H1 (cell line): ENCODE measurements at regions not wholly inside any gene's neighbourhood (a gene's known extent, or its start where the extent isn't known, plus 50 kb on each side); places are given as distances from the start of the nearest gene placed in this dataset.

ENCODE experiments used
- CTCF ChIA-PET: fragments of 300-600 bp; sonication (Branson Sonifier 250); formaldehyde crosslinking; loops from one replicate; lab custom pipeline; 2021; ENCODE audit not compliant: partially characterized antibody; lab: Charles Lee
- POLR2A ChIA-PET: fragments of 300-600 bp; sonication (Branson Sonifier 250); formaldehyde crosslinking; loops from one replicate; lab custom pipeline; 2021; ENCODE audit warnings: inconsistent platforms; ENCODE audit not compliant: partially characterized antibody; lab: Charles Lee
- DNase-seq, 2 experiments: peaks; one replicate each; pipeline versions ENCODE4 v3.0.0 to v3.0.0-alpha.2; 2010 to 2022; ENCODE audit warnings: low spot score in 2 of 2, low read depth in 1 of 2, mixed read lengths in 1 of 2
- FAIRE-seq: peaks from 2 replicates; lab custom pipeline; 2011; peaks lifted over from hg19 to GRCh38; lab: Jason Lieb, UNC
- H2AFZ ChIP-seq: 2 replicates; pipeline ENCODE4 v1.8.1; 2012; ENCODE audit warnings: low read length, inconsistent platforms
- H2AK5ac ChIP-seq: 2 replicates; pipeline ENCODE4 v1.6.1; 2013; ENCODE audit warnings: low read depth, low read length
- H2BK120ac ChIP-seq: replicated peaks from 2 replicates; pipeline ENCODE3; 2013; ENCODE audit warnings: low read depth, low read length, inconsistent platforms
- H2BK12ac ChIP-seq: 2 replicates; pipeline ENCODE4 v1.6.1; 2013; ENCODE audit warnings: low read depth, low read length
- H2BK15ac ChIP-seq: 2 replicates; pipeline ENCODE4 v1.6.1; 2013; ENCODE audit warnings: low read length
- H2BK20ac ChIP-seq: 2 replicates; pipeline ENCODE4 v1.6.1; 2013; ENCODE audit warnings: low read length
- H2BK5ac ChIP-seq: 2 replicates; pipeline ENCODE4 v1.6.1; 2013; ENCODE audit warnings: low read depth, low read length
- H3K14ac ChIP-seq: 2 replicates; pipeline ENCODE4 v1.6.1; 2013; ENCODE audit warnings: inconsistent platforms; ENCODE audit not compliant: insufficient read length
- H3K18ac ChIP-seq: 2 replicates; pipeline ENCODE4 v1.6.1; 2013; ENCODE audit warnings: low read length; ENCODE audit errors: extremely low read depth
- H3K23ac ChIP-seq: 2 replicates; pipeline ENCODE4 v1.6.1; 2013; ENCODE audit warnings: inconsistent platforms; ENCODE audit not compliant: insufficient read length
- H3K23me2 ChIP-seq: 2 replicates; pipeline ENCODE4 v1.6.1; 2013; ENCODE audit warnings: low read depth, low read length
- H3K27ac ChIP-seq: 2 replicates; pipeline ENCODE4 v1.6.1; 2011; ENCODE audit warnings: low read depth, low read length, inconsistent platforms
- H3K27me3 ChIP-seq, 4 experiments: replicated peaks in 1 of 4; 1 replicate in 1 of 4; 2 replicates in 3 of 4; pipeline versions ENCODE4 v1.6.1 to v1.8.1; 2011 to 2013; ENCODE audit warnings: low read length in 3 of 4, mild to moderate bottlenecking in 3 of 4, inconsistent platforms in 2 of 4, mixed read lengths in 2 of 4, moderate library complexity in 1 of 4; ENCODE audit not compliant: control insufficient read depth in 3 of 4, insufficient read depth in 3 of 4; ENCODE audit errors: extremely low read depth in 1 of 4
- H3K36me3 ChIP-seq, 4 experiments: 2 replicates each; pipeline versions ENCODE4 v1.6.1 to v1.8.1; 2011 to 2013; ENCODE audit warnings: mild to moderate bottlenecking in 4 of 4, low read length in 3 of 4, moderate library complexity in 2 of 4, control low read depth in 1 of 4, inconsistent platforms in 1 of 4; ENCODE audit not compliant: insufficient read depth in 4 of 4, control insufficient read depth in 2 of 4
- H3K4ac ChIP-seq: replicated peaks from 2 replicates; pipeline ENCODE3; 2013; ENCODE audit warnings: low read length, low read depth, mixed read lengths, inconsistent platforms; ENCODE audit not compliant: insufficient read length
- H3K4me1 ChIP-seq, 4 experiments: replicated peaks in 1 of 4; 1 replicate in 1 of 4; 2 replicates in 3 of 4; pipeline versions ENCODE4 v1.6.1 to v1.8.1; 2011 to 2013; ENCODE audit warnings: low read length in 3 of 4, inconsistent platforms in 2 of 4, mixed read lengths in 1 of 4; ENCODE audit not compliant: insufficient read depth in 4 of 4, control insufficient read depth in 3 of 4
- H3K4me2 ChIP-seq, 2 experiments: 2 replicates each; pipeline versions ENCODE4 v1.6.1 to v1.8.1; 2011 to 2013; ENCODE audit warnings: low read depth in 2 of 2, low read length in 2 of 2, control low read depth in 1 of 2, inconsistent platforms in 1 of 2, mild to moderate bottlenecking in 1 of 2; ENCODE audit not compliant: insufficient read depth in 1 of 2
- H3K4me3 ChIP-seq, 4 experiments: fragments of 200-600, 300-600 bp in 1 of 4; sonication (generic), shearing (Covaris generic), sonication (Bioruptor Twin) in 1 of 4; 2 replicates each; pipeline versions ENCODE4 v1.5.1 to v1.8.1; 2011 to 2016; ENCODE audit warnings: low read length in 4 of 4, low read depth in 3 of 4, control low read depth in 2 of 4, inconsistent platforms in 2 of 4, mild to moderate bottlenecking in 2 of 4, mixed read lengths in 1 of 4, moderate library complexity in 1 of 4; ENCODE audit not compliant: insufficient read depth in 2 of 4; ENCODE audit errors: extremely low read depth in 1 of 4
- H3K56ac ChIP-seq: replicated peaks from 2 replicates; pipeline ENCODE3; 2013; ENCODE audit warnings: low read depth, mild to moderate bottlenecking, mixed read lengths, low read length, inconsistent platforms; ENCODE audit not compliant: insufficient read length
- H3K79me1 ChIP-seq: 2 replicates; pipeline ENCODE4 v1.6.1; 2013; ENCODE audit warnings: low read depth, low read length, control low read depth
- H3K79me2 ChIP-seq, 2 experiments: 2 replicates each; pipeline versions ENCODE4 v1.6.1 to v1.8.1; 2012 to 2013; ENCODE audit warnings: low read length in 2 of 2, mild to moderate bottlenecking in 2 of 2, inconsistent platforms in 1 of 2; ENCODE audit not compliant: insufficient read depth in 2 of 2, control insufficient read depth in 1 of 2
- H3K9ac ChIP-seq, 4 experiments: replicated peaks in 1 of 4; 1 replicate in 1 of 4; 2 replicates in 3 of 4; pipeline versions ENCODE4 v1.6.1 to v1.8.1; 2011 to 2013; ENCODE audit warnings: low read depth in 3 of 4, low read length in 3 of 4, control low read depth in 2 of 4, mild to moderate bottlenecking in 2 of 4, moderate library complexity in 2 of 4, inconsistent platforms in 1 of 4; ENCODE audit errors: extremely low read depth in 1 of 4
- H3K9me3 ChIP-seq, 2 experiments: 2 replicates each; pipeline versions ENCODE4 v1.6.1 to v1.8.1; 2012 to 2013; ENCODE audit warnings: mild to moderate bottlenecking in 2 of 2, moderate library complexity in 2 of 2, control low read depth in 1 of 2, inconsistent platforms in 1 of 2, low read depth in 1 of 2, low read length in 1 of 2, mixed read lengths in 1 of 2; ENCODE audit not compliant: insufficient read depth in 2 of 2
- H4K20me1 ChIP-seq, 2 experiments: replicated peaks in 1 of 2; 2 replicates each; pipeline versions ENCODE3 to v1.8.1; 2011 to 2013; ENCODE audit warnings: inconsistent platforms in 2 of 2, low read length in 2 of 2, mild to moderate bottlenecking in 1 of 2; ENCODE audit not compliant: insufficient read depth in 2 of 2, control insufficient read depth in 1 of 2
- H4K5ac ChIP-seq: 2 replicates; pipeline ENCODE4 v1.6.1; 2013; ENCODE audit warnings: low read length, low read depth, mixed read lengths, inconsistent platforms; ENCODE audit not compliant: insufficient read length
- H4K8ac ChIP-seq: 2 replicates; pipeline ENCODE4 v1.8.0; 2013; ENCODE audit warnings: mild to moderate bottlenecking, moderate library complexity, low read length, inconsistent platforms; ENCODE audit not compliant: insufficient read depth; ENCODE audit errors: extremely low read depth
- H4K91ac ChIP-seq: replicated peaks from 2 replicates; pipeline ENCODE3; 2013; ENCODE audit warnings: low read length, mixed read lengths, inconsistent platforms; ENCODE audit not compliant: insufficient read length
- CTBP2 ChIP-seq: IDR thresholded peaks from 2 replicates; pipeline ENCODE4 v1.7.0; 2011; ENCODE audit warnings: borderline replicate concordance, mild to moderate bottlenecking, moderate library complexity, mixed read lengths, low read length; ENCODE audit not compliant: insufficient read depth, insufficient read length
- EP300 ChIP-seq, 2 experiments: IDR thresholded peaks; 1 replicate in 1 of 2; 2 replicates in 1 of 2; pipeline ENCODE4 v1.6.1; 2011 to 2012; ENCODE audit warnings: low read depth in 2 of 2, low read length in 2 of 2, mild to moderate bottlenecking in 2 of 2, borderline replicate concordance in 1 of 2, inconsistent platforms in 1 of 2, moderate library complexity in 1 of 2
- GTF2F1 ChIP-seq: IDR thresholded peaks from 2 replicates; pipeline ENCODE4 v1.6.1; 2012; ENCODE audit warnings: low read depth, low read length, improper control_type of control experiment, borderline replicate concordance
- KDM1A ChIP-seq: fragments of 200-600, 300-600 bp; sonication (generic); IDR thresholded peaks from 2 replicates; pipeline ENCODE4 v1.7.1; 2016; ENCODE audit warnings: mild to moderate bottlenecking, low read length, borderline replicate concordance
- MAFK ChIP-seq: IDR thresholded peaks from 2 replicates; pipeline ENCODE4 v1.6.1; 2012; ENCODE audit warnings: low read depth, mild to moderate bottlenecking, improper control_type of control experiment, low read length
- NRF1 ChIP-seq: IDR thresholded peaks from 2 replicates; pipeline ENCODE4 v1.6.1; 2011; ENCODE audit warnings: mild to moderate bottlenecking, low read depth, low read length, improper control_type of control experiment
- POU5F1 ChIP-seq: IDR thresholded peaks from 2 replicates; pipeline ENCODE4 v1.6.1; 2011; ENCODE audit warnings: low read depth, mild to moderate bottlenecking, low read length, moderate library complexity
- RFX5 ChIP-seq: IDR thresholded peaks from 2 replicates; pipeline ENCODE4 v1.6.1; 2011; ENCODE audit warnings: low read depth, low read length, improper control_type of control experiment, borderline replicate concordance
- SP2 ChIP-seq: IDR thresholded peaks from 2 replicates; pipeline ENCODE4 v1.6.1; 2012; ENCODE audit warnings: mild to moderate bottlenecking, low read length, inconsistent platforms
- TAF7 ChIP-seq: optimal IDR thresholded peaks from 2 replicates; pipeline ENCODE3; 2011; ENCODE audit warnings: low read depth, mild to moderate bottlenecking, inconsistent platforms, low read length, moderate library complexity, borderline replicate concordance
- USF2 ChIP-seq: IDR thresholded peaks from 2 replicates; pipeline ENCODE4 v1.6.1; 2011; ENCODE audit warnings: low read length, improper control_type of control experiment
- YY1 ChIP-seq: IDR thresholded peaks from 2 replicates; pipeline ENCODE4 v1.6.1; 2011; ENCODE audit warnings: low read depth, mild to moderate bottlenecking, low read length
- ZNF274 ChIP-seq: IDR thresholded peaks from 2 replicates; pipeline ENCODE4 v1.7.0; 2012; ENCODE audit warnings: low read length, borderline replicate concordance; ENCODE audit errors: extremely low read depth
- WGBS, 2 experiments: shearing (Covaris generic) in 1 of 2; methylation state at CpG; one replicate each; pipeline versions ENCODE4 v1.1.6 to v1.1.7; 2013 to 2015; ENCODE audit warnings: low lambda C conversion rate in 2 of 2, mixed read lengths in 2 of 2, inconsistent platforms in 1 of 2, low coverage in 1 of 2, missing lambda C conversion rate in 1 of 2; ENCODE audit not compliant: insufficient replicate concordance in 2 of 2, insufficient coverage in 1 of 2, insufficient read length in 1 of 2; ENCODE audit errors: extremely low coverage in 1 of 2, missing lambda C conversion rate in 1 of 2; 5-methylcytosine and 5-hydroxymethylcytosine counted together
- TF ChIP-seq, protein P1 (sequence below): IDR thresholded peaks from 2 replicates; pipeline ENCODE4 v1.6.1; 2012; ENCODE audit warnings: inconsistent platforms

- no peak overlapping the region for H3K9ac ChIP-seq
- 94% methylated on average over 1 of the region's 1 CpG; no CpG with 5 or more reads in 1 of the 2 experiments for WGBS, 2 experiments
- FAIRE-seq, result no peak
- no peak for TF ChIP-seq KDM1A
- TF ChIP-seq EP300 (IDR thresholded peaks at IDR 0.05; ENCODE audit: borderline replicate concordance in 1 of 2, low read depth in 2 of 2, low read length in 2 of 2), result no peak
- TF ChIP-seq RFX5, result no peak
- TF ChIP-seq TAF7, result no peak
- TF ChIP-seq, protein P1, sequence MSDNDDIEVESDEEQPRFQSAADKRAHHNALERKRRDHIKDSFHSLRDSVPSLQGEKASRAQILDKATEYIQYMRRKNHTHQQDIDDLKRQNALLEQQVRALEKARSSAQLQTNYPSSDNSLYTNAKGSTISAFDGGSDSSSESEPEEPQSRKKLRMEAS, result no peak
- no peak for TF ChIP-seq POU5F1
- no peak for TF ChIP-seq GTF2F1
- TF ChIP-seq USF2, result no peak
- TF ChIP-seq MAFK, result no peak
- no peak for TF ChIP-seq CTBP2
- TF ChIP-seq SP2, result no peak
- no peak for TF ChIP-seq YY1
- no peak for TF ChIP-seq NRF1
- no peak for TF ChIP-seq ZNF274
These were observed 1217.7 kb upstream of the CELF2 start for GRCh38 chr10:9800011-9800410.

More at GRCh38 chr10:9800011-9800410, 1217.7 kb upstream of the CELF2 start:
- Histone ChIP-seq H3K9me3 (no peaks in the 10 kb centered on the region), H4K20me1 (no peaks in the 10 kb centered on the region), H4K91ac (no peak overlapping the region), H3K27ac (no peak overlapping the region), H3K14ac (no peak overlapping the region), H2BK5ac (no peak overlapping the region), H4K5ac (no peak overlapping the region), H3K18ac (no peak overlapping the region), H2AFZ (no peak overlapping the region), H2BK20ac (no peak overlapping the region), H3K23ac (no peak overlapping the region), H2BK12ac (no peak overlapping the region), H3K4me3 (no peak overlapping the region), H2BK120ac (no peak overlapping the region), H2BK15ac (no peak overlapping the region), H3K27me3 (no peaks in the 10 kb centered on the region), H4K8ac (no peak overlapping the region), H2AK5ac (no peak overlapping the region), H3K4ac (no peak overlapping the region), H3K4me1 (no peaks in the 10 kb centered on the region), H3K23me2 (no peaks in the 10 kb centered on the region), H3K36me3 (no peaks in the 10 kb centered on the region), H3K4me2 (no peak overlapping the region), H3K79me1 (no peaks in the 10 kb centered on the region), H3K56ac (no peak overlapping the region), H3K79me2 (no peaks in the 10 kb centered on the region)
- no peak for DNase-seq
- ChIA-PET CTCF (no interaction called here), POLR2A (no interaction called here)
